GM06990 (cell line): ENCODE measurements at regions not wholly inside any gene's neighbourhood (a gene's known extent, or its start where the extent isn't known, plus 50 kb on each side); places are given as distances from the start of the nearest gene placed in this dataset.
"Not testable (repeated sequence)": the region's sequence is repeated elsewhere in the genome, so short reads cannot be mapped to it uniquely, and the experiment has no call there.

Experiments
- DNase-seq: peaks from one replicate; pipeline ENCODE4 v3.0.0-alpha.2; 2011; ENCODE audit not compliant: insufficient read length; ENCODE audit errors: extremely low read depth
- H3K27me3 ChIP-seq: replicated peaks from 2 replicates; pipeline ENCODE4 v1.6.0; 2011; ENCODE audit warnings: low read length; ENCODE audit not compliant: control insufficient read depth, insufficient read depth
- H3K36me3 ChIP-seq: 2 replicates; pipeline ENCODE4 v1.5.1; 2011; ENCODE audit warnings: low read length; ENCODE audit not compliant: control insufficient read depth, insufficient read depth
- H3K4me3 ChIP-seq: replicated peaks from 2 replicates; pipeline ENCODE4 v1.5.1; 2011; ENCODE audit warnings: low read depth, mild to moderate bottlenecking, control low read depth, low read length
- CTCF ChIP-seq: IDR thresholded peaks from 2 replicates; pipeline ENCODE4 v1.5.1; 2011; ENCODE audit warnings: low read length, control low read depth, mild to moderate bottlenecking, inconsistent platforms; ENCODE audit not compliant: insufficient read depth, poor library complexity, severe bottlenecking

DNA sequence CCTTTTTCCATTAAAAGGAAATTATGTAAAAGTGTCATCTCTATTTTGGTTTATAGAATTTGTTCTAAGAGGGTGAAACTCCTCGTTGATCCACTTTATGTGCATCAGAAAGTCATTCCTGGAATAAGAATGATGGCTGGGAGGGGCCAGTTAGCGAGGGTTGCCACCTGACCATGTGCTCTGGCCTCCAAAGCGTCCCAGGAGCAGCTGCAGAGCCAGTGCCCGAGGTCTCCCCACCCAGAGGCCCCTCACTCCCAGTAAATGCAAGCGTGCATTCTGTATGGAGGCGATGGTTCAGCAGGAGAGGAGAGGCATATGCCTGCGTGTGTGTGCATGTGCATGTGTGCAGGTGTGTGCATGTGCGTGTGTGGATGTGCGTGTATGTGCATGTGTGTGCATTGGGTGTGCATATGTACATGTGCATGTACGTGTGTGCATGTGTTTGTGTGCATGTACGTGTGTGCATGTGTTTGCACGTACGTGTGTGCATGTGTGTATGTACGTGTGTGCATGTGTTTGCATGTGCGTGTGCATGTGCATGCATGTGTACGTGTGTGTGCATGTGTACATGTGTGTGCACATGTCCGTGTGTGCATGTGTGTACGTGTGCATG, 345.8 kb downstream of the TEX29 start:
- H3K27me3 ChIP-seq, result no peaks in the 10 kb centered on the region
- no peak for TF ChIP-seq CTCF
- H3K36me3 ChIP-seq, result no peaks in the 10 kb centered on the region
- DNase-seq, result no peak
- H3K4me3 ChIP-seq, result no peak overlapping the region

- H3K36me3 ChIP-seq, result no peaks in the 10 kb centered on the region
- no peaks in the 10 kb centered on the region for H3K27me3 ChIP-seq
- no peak for TF ChIP-seq CTCF
Observed at GRCh38 chr13:111667757-111668156, 347.3 kb downstream of the TEX29 start.

DNA sequence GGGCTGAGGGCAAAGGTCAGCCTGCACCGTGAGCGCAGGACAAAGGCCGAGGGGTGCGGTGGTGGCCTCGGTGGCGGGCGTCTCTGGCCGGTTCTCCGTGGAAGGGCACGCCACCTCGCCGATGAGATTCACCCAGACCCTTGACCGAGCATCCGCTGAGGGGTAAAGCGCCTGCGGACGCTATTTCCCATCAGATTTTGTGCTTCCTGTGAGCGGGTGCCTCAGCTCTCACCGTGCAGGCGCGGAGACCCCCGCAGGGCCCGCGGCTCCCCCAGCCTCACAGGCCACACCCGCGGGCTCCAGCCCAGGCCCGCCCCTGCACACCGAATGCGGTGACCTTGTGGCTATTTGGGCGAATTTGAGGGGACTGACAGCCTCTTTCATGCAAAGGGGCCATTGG, 348.0 kb downstream of the TEX29 start:
- TF ChIP-seq CTCF, result no peak
- no peaks in the 10 kb centered on the region for H3K27me3 ChIP-seq
- H3K36me3 ChIP-seq, result no peaks in the 10 kb centered on the region
- no peak overlapping the region for H3K4me3 ChIP-seq
- no peak for DNase-seq

More at GRCh38 chr13:111667757-111668156, 347.3 kb downstream of the TEX29 start:
- DNase-seq, result no peak
- no peak overlapping the region for H3K4me3 ChIP-seq

GRCh38 chr13:111672198-111672597, 351.8 kb downstream of the TEX29 start:
- H3K27me3 ChIP-seq, DNase-seq, H3K36me3 ChIP-seq, H3K4me3 ChIP-seq: not testable (repeated sequence)

GRCh38 chr13:111678120-111678882, 357.9 kb downstream of the TEX29 start:
- not testable (repeated sequence) for H3K4me3 ChIP-seq, H3K27me3 ChIP-seq, H3K36me3 ChIP-seq, DNase-seq

- H3K4me3 ChIP-seq, H3K36me3 ChIP-seq, H3K27me3 ChIP-seq, DNase-seq: not testable (repeated sequence)
Observed at GRCh38 chr13:111679645-111680044, 359.2 kb downstream of the TEX29 start.

GRCh38 chr13:111680100-111680499, 359.7 kb downstream of the TEX29 start:
- not testable (repeated sequence) for H3K36me3 ChIP-seq, H3K27me3 ChIP-seq, DNase-seq, H3K4me3 ChIP-seq

DNA sequence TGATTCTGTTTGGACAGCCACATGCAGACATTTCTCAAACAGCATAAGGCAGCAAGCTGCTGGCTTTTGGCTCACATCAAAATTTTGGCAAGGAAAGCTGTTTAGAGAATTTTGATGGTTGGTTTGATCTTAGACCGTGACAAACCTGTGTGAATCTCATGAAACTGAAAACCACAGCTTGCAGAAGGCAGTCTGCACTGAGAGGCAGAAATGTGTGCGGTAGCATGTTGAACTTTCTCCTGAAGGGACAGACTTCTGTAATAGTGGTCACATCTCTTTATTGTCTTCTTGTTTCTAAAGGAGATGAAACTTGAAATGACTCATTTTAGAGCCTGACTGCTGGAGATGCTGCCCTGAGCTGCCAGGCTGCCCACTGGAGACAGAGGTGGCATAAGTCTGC, 371.6 kb downstream of the TEX29 start:
- H3K27me3 ChIP-seq, DNase-seq, H3K4me3 ChIP-seq, H3K36me3 ChIP-seq: not testable (repeated sequence)

- not testable (repeated sequence) for H3K36me3 ChIP-seq, H3K27me3 ChIP-seq, H3K4me3 ChIP-seq, DNase-seq
Observed at GRCh38 chr13:111696121-111696520, 370.8 kb upstream of the SOX1 start.

DNA sequence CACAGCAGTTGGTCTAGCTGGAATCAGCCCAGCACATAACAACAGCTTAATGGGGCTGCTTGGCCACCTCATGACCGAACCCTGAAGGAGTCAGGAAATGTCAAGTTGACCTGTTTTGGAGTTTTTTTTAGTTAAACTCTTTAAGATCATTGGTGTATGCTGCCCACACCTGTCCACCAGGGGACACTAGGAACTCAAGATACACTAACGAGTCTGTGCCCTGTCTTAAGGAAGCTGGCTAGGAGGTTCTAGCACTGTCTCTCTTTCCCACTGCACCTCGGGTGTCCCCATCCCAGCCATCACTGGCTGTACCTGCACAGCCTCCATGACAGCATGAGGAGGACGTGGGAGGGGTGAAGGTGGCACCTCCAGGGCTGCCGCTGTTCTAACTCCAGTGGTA, 364.9 kb upstream of the SOX1 start:
- H3K4me3 ChIP-seq, H3K36me3 ChIP-seq, H3K27me3 ChIP-seq, DNase-seq: not testable (repeated sequence)
